ENCODE measurements at regions not wholly inside any gene's neighbourhood (a gene's known extent, or its start where the extent isn't known, plus 50 kb on each side); places are given as distances from the start of the nearest gene placed in this dataset.

GRCh38 chr2:18061717-18062116, 183.2 kb downstream of the KCNS3 start:
- no peak for DNase-seq (ENCODE audit: low read depth)
- in situ Hi-C loops (cut with HindIII; ENCODE audit: low sequenced_read_pairs) = no loop called here
- no peak for TF ChIP-seq CTCF (IDR thresholded peaks at IDR 0.05; ENCODE audit: low read depth, low read length, missing control alignments)
- H3K4me3 ChIP-seq (ENCODE audit: low read depth, low read length) = no peak overlapping the region

DNA sequence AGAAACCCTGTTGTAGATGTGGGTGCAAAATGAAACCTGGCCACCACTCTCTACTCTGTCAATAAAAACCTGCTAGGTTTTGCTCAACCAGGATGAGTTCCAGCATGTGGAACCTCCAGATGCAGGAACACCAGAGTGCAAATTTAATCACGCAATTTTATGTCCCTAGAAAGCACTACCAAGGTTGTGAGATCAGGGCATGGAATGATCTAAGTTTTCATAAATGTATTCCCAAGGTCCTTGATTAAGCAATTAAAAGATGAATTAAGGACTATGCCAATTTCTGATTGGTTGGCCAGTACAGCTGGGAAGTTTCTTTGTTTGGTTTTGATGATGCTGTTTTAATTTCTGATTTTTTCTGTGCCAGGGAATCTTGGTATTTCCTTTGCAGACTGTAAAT, 179.2 kb downstream of the KCNS3 start:
- in situ Hi-C loops (cut with HindIII; ENCODE audit: low sequenced_read_pairs) = no loop called here

DNA sequence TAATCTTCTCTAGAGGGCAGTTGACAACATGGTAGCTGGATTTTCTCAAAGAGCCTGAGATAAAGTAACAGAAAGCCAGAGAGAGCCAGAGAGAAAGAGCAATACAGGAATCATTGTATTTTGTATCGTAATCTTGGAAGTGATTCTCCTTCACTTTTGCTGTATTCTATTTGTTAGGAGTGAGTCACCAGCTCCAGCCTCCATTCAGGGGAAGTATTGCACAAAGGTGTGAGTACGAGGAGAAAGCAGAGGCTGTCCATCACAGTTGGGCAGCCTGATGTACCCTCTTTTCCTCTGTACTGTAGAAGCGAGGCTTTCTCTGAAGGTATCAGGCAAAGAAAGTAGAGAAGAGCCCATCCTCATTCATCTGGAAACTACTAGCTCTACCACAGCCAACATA, 176.8 kb downstream of the KCNS3 start:
- H3K4me3 ChIP-seq (ENCODE audit: low read depth, low read length) = no peak overlapping the region
- no peak for TF ChIP-seq CTCF (IDR thresholded peaks at IDR 0.05; ENCODE audit: low read depth, low read length, missing control alignments)
- DNase-seq (ENCODE audit: low read depth) = no peak
- in situ Hi-C loops (cut with HindIII; ENCODE audit: low sequenced_read_pairs) = no loop called here

More for the DNA sequence above, 179.2 kb downstream of the KCNS3 start:
- no peak for TF ChIP-seq CTCF (IDR thresholded peaks at IDR 0.05; ENCODE audit: low read depth, low read length, missing control alignments)
- H3K4me3 ChIP-seq (ENCODE audit: low read depth, low read length) = no peak overlapping the region
- DNase-seq (ENCODE audit: low read depth) = no peak

DNA sequence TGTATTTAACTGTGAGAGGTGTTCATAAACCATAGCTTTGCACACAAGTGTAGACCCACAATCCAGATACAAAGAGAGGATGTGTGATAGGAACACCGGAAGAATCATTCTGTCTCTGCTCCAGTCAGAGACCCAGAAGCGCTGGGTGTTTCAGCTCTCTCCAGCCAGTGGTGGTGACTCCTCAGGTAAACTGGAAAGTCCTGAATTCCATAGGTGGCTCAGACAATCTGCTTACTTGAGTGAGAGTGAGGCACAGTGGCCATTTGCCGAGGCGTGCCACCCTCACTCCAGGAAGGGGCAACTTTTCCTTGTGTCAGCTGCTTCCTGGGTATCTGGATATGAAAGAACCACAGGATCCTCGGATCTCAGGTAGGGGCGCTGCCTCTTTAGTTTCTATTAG, 171.5 kb downstream of the KCNS3 start:
- in situ Hi-C loops (cut with HindIII; ENCODE audit: low sequenced_read_pairs) = no loop called here
- no peak for DNase-seq (ENCODE audit: low read depth)
- no peak for TF ChIP-seq CTCF (IDR thresholded peaks at IDR 0.05; ENCODE audit: low read depth, low read length, missing control alignments)
- no peak overlapping the region for H3K4me3 ChIP-seq (ENCODE audit: low read depth, low read length)

GRCh38 chr2:18049325-18049724, 170.9 kb downstream of the KCNS3 start:
- no peak for TF ChIP-seq CTCF (IDR thresholded peaks at IDR 0.05; ENCODE audit: low read depth, low read length, missing control alignments)
- no peak overlapping the region for H3K4me3 ChIP-seq (ENCODE audit: low read depth, low read length)
- DNase-seq (ENCODE audit: low read depth) = no peak
- in situ Hi-C loops (cut with HindIII; ENCODE audit: low sequenced_read_pairs) = no loop called here

DNA sequence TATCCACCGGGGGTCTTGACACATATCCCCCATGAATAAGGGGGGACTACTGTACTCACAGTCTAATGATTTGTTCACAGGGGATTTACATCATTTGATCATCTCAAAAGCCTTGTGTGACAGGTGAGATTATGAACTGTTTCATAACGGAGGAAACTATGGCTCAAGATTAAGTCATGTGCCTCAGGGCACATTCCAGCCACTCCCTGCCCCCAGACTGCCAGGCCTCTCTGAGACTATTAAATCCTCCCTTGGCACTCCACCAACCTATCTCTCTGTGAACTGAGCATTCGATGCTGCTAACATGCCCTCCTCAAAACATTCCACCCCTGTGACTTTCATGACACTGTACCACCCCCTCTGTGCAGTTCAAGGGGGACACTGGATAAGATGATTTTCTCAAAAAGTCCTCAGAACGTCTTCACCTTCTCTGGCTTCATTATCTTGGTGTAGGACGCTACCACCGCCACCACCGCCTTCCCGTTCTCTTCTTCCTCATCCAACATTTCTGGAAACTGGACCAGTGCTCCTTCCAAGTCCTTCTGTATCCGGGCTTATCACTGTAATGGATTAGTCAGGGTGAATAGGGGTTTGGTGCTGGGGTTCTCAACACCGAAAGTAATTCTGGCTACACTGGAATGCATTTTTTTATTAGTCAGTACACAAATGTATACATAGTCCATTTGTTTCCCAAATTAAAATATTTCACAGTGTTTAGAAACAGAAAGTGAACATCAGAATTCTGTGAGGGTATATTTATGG, 169.6 kb downstream of the KCNS3 start:
- TF ChIP-seq CTCF (IDR thresholded peaks at IDR 0.05; ENCODE audit: low read depth, low read length, missing control alignments) = no peak
- in situ Hi-C loops (cut with HindIII; ENCODE audit: low sequenced_read_pairs) = no loop called here
- no peak for DNase-seq (ENCODE audit: low read depth)
- H3K4me3 ChIP-seq (ENCODE audit: low read depth, low read length) = no peak overlapping the region
